Tibial artery (tissue), 4 donors: ENCODE measurements at regions not wholly inside any gene's neighbourhood (a gene's known extent, or its start where the extent isn't known, plus 50 kb on each side); places are given as distances from the start of the nearest gene placed in this dataset.

Experiments
- DNase-seq, 2 donors: peaks; one replicate each; pipeline ENCODE4 v3.0.0-alpha.2; 2019
- H3K27ac ChIP-seq, 2 donors: fragments of 200-600 bp; sonication (generic) in 1 of 2; 1 replicate in 1 of 2; 2 replicates in 1 of 2; pipeline ENCODE4 v1.5.1; 2018 to 2019; ENCODE audit warnings: mild to moderate bottlenecking in 1 of 2
- H3K27me3 ChIP-seq, 2 donors: fragments of 200-600 bp; sonication (generic) in 1 of 2; one replicate each; pipeline versions ENCODE4 v1.5.1 to v1.6.0; 2016 to 2019
- H3K36me3 ChIP-seq, 3 donors: fragments of 200-600 bp; sonication (generic) in 2 of 3; one replicate each; pipeline ENCODE4 v1.5.1; 2016 to 2019; ENCODE audit warnings: mild to moderate bottlenecking in 2 of 3
- H3K4me1 ChIP-seq, 4 donors: fragments of 200-600 bp; sonication (generic) in 2 of 4; 1 replicate in 3 of 4; 2 replicates in 1 of 4; pipeline ENCODE4 v1.5.1; 2016 to 2019
- H3K4me3 ChIP-seq, 2 donors: fragments of 200-600 bp; sonication (generic) in 1 of 2; 1 replicate in 1 of 2; 2 replicates in 1 of 2; pipeline ENCODE4 v1.5.1; 2018 to 2019; ENCODE audit warnings: mild to moderate bottlenecking in 2 of 2
- H3K9me3 ChIP-seq, 3 donors: fragments of 200-600 bp; sonication (generic) in 1 of 3; one replicate each; pipeline ENCODE4 v1.5.1; 2016 to 2019
- CTCF ChIP-seq, 2 experiments: fragments of 200-600 bp in 1 of 2; fragments of 450-650 bp in 1 of 2; IDR thresholded peaks; one replicate each; pipeline ENCODE4 v1.5.1; 2017 to 2019; ENCODE audit warnings: antibody characterized with exemption in 2 of 2, mild to moderate bottlenecking in 1 of 2, moderate library complexity in 1 of 2
- intact Hi-C: fragments of 100-400 bp; cut with DNase I; formaldehyde crosslinking; loops from one replicate; pipeline ENCODE4 v1.15.0; 2023; ENCODE audit warnings: low total_unique reads

- DNase-seq, result no peak
- Histone ChIP-seq H3K4me1 (no peaks in the 10 kb centered on the region), H3K36me3 (no peaks in the 10 kb centered on the region), H3K9me3 (no peaks in the 10 kb centered on the region), H3K4me3 (no peak overlapping the region), H3K27me3 (no peaks in the 10 kb centered on the region), H3K27ac (no peak overlapping the region)
- TF ChIP-seq CTCF (IDR thresholded peaks at IDR 0.05), result no peak
- intact Hi-C loops, result no loop called here
Measured at GRCh38 chr12:89840162-89840922, 131.7 kb upstream of the ATP2B1 start.

- Histone ChIP-seq H3K4me3 (no peak overlapping the region), H3K27ac (no peak overlapping the region), H3K27me3 (no peaks in the 10 kb centered on the region), H3K9me3 (no peaks in the 10 kb centered on the region), H3K36me3 (no peaks in the 10 kb centered on the region), H3K4me1 (no peaks in the 10 kb centered on the region)
- intact Hi-C loops, result no loop called here
- DNase-seq, result no peak
- no peak for TF ChIP-seq CTCF (IDR thresholded peaks at IDR 0.05)
Measured at GRCh38 chr12:89839444-89839843, 130.8 kb upstream of the ATP2B1 start.

- no peak for TF ChIP-seq CTCF (IDR thresholded peaks at IDR 0.05)
- H3K4me3 ChIP-seq, result no peak overlapping the region
- no peaks in the 10 kb centered on the region for H3K9me3 ChIP-seq
- intact Hi-C loops, result no loop called here
- DNase-seq, result no peak
- H3K36me3 ChIP-seq, result no peaks in the 10 kb centered on the region
- H3K4me1 ChIP-seq, result no peaks in the 10 kb centered on the region
- H3K27me3 ChIP-seq, result no peaks in the 10 kb centered on the region
- H3K27ac ChIP-seq, result no peak overlapping the region
Measured at GRCh38 chr12:89838833-89839232, 130.2 kb upstream of the ATP2B1 start.

- Histone ChIP-seq H3K36me3 (no peaks in the 10 kb centered on the region), H3K4me3 (no peak overlapping the region), H3K27me3 (no peaks in the 10 kb centered on the region), H3K27ac (no peak overlapping the region), H3K9me3 (no peaks in the 10 kb centered on the region), H3K4me1 (no peaks in the 10 kb centered on the region)
- TF ChIP-seq CTCF (IDR thresholded peaks at IDR 0.05), result no peak
- intact Hi-C loops, result no loop called here
- no peak for DNase-seq
Measured at GRCh38 chr12:89836026-89836425, 127.4 kb upstream of the ATP2B1 start.

- no peaks in the 10 kb centered on the region for H3K9me3 ChIP-seq
- no peak overlapping the region for H3K27ac ChIP-seq
- no peaks in the 10 kb centered on the region for H3K4me1 ChIP-seq
- H3K27me3 ChIP-seq, result no peaks in the 10 kb centered on the region
- no peaks in the 10 kb centered on the region for H3K36me3 ChIP-seq
- DNase-seq, result no peak
- intact Hi-C loops, result no loop called here
- H3K4me3 ChIP-seq, result no peak overlapping the region
- no peak for TF ChIP-seq CTCF (IDR thresholded peaks at IDR 0.05)
Measured at GRCh38 chr12:89834676-89835075, 126.0 kb upstream of the ATP2B1 start.
